ENCODE measurements at regions not wholly inside any gene's neighbourhood (a gene's known extent, or its start where the extent isn't known, plus 50 kb on each side); places are given as distances from the start of the nearest gene placed in this dataset.

DNA sequence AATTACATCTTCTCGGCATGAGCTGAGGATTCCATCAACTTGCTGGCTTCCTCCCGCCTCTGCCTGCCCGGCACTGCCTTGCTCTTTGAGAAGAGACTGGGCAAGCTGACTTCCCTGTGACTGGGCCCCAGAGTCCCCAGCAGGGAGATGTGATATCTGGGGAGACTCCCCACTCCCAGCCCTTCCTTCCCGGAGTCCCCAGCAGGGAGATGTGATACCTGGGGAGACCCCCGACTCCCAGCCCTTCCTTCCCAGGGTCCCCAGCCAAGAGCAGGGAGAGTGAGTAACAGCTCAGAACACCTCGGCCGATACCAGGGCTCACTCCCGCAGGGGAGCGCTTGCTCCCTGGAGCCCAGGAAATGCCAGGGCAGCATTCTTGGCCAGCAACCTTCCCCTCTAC, 90.1 kb upstream of the NEURL1B start:
- Histone ChIP-seq H3K27me3 (ENCODE audit: insufficient read depth, low read depth, low read length) (no peaks in the 10 kb centered on the region), H3K9me2 (ENCODE audit: insufficient read depth, low read length) (no peaks in the 10 kb centered on the region), H3K4me2 (ENCODE audit: low read length) (no peak overlapping the region), H2AFZ (ENCODE audit: low read depth, low read length) (no peak overlapping the region), H3K79me2 (replicated peaks; ENCODE audit: insufficient read depth, low read length) (no peaks in the 10 kb centered on the region), H3K27ac (ENCODE audit: low read length) (no peak overlapping the region), H3F3A (ENCODE audit: insufficient read depth, low read length, poor library complexity, severe bottlenecking) (no peaks in the 10 kb centered on the region), H3K9me3 (ENCODE audit: low read length) (no peaks in the 10 kb centered on the region), H4K20me1 (ENCODE audit: insufficient read depth) (no peaks in the 10 kb centered on the region), H3K9ac (ENCODE audit: low read length) (no peak overlapping the region), H3K36me3 (ENCODE audit: insufficient read depth, low read length) (no peaks in the 10 kb centered on the region), H3K4me3 (ENCODE audit: low read length) (no peak overlapping the region)
- TF ChIP-seq REST (IDR thresholded peaks at IDR 0.05; ENCODE audit: borderline replicate concordance), result no peak
- TF ChIP-seq EP300 (conservative IDR thresholded peaks at IDR 0.05; ENCODE audit: poor library complexity, severe bottlenecking), result no peak
- no peak for TF ChIP-seq MXI1 (conservative IDR thresholded peaks at IDR 0.05; ENCODE audit: poor library complexity, severe bottlenecking)
- TF ChIP-seq CTCF (IDR thresholded peaks at IDR 0.05; ENCODE audit: poor library complexity, severe bottlenecking), result no peak
- TF ChIP-seq POLR2AphosphoS5 (IDR thresholded peaks at IDR 0.05), result no peak
- TF ChIP-seq TAF1 (IDR thresholded peaks at IDR 0.05; ENCODE audit: low read depth), result no peak
- TF ChIP-seq SMC3 (conservative IDR thresholded peaks at IDR 0.05; ENCODE audit: poor library complexity), result no peak
- no peak for TF ChIP-seq RAD21 (conservative IDR thresholded peaks at IDR 0.05)

- no peaks in the 10 kb centered on the region for H3K9me2 ChIP-seq (ENCODE audit: insufficient read depth, low read length)
- no peaks in the 10 kb centered on the region for H3K36me3 ChIP-seq (ENCODE audit: insufficient read depth, low read length)
- H4K20me1 ChIP-seq (ENCODE audit: insufficient read depth), result no peaks in the 10 kb centered on the region
- no peaks in the 10 kb centered on the region for H3K27me3 ChIP-seq (ENCODE audit: insufficient read depth, low read depth, low read length)
- no peak for TF ChIP-seq MXI1 (conservative IDR thresholded peaks at IDR 0.05; ENCODE audit: poor library complexity, severe bottlenecking)
- TF ChIP-seq POLR2AphosphoS5 (IDR thresholded peaks at IDR 0.05), result no peak
- H3F3A ChIP-seq (ENCODE audit: insufficient read depth, low read length, poor library complexity, severe bottlenecking), result no peaks in the 10 kb centered on the region
- H3K9ac ChIP-seq (ENCODE audit: low read length), result no peak overlapping the region
- H3K4me2 ChIP-seq (ENCODE audit: low read length), result no peak overlapping the region
- H3K9me3 ChIP-seq (ENCODE audit: low read length), result no peaks in the 10 kb centered on the region
- no peaks in the 10 kb centered on the region for H3K79me2 ChIP-seq (replicated peaks; ENCODE audit: insufficient read depth, low read length)
- H2AFZ ChIP-seq (ENCODE audit: low read depth, low read length), result no peak overlapping the region
- no peak overlapping the region for H3K4me3 ChIP-seq (ENCODE audit: low read length)
- no peak overlapping the region for H3K27ac ChIP-seq (ENCODE audit: low read length)
Observed at GRCh38 chr5:172550096-172550765, 90.8 kb upstream of the NEURL1B start.

- H3K36me3 ChIP-seq (ENCODE audit: insufficient read depth, low read length), result no peaks in the 10 kb centered on the region
- H3K9me2 ChIP-seq (ENCODE audit: insufficient read depth, low read length), result no peaks in the 10 kb centered on the region
- H4K20me1 ChIP-seq (ENCODE audit: insufficient read depth), result no peaks in the 10 kb centered on the region
- H3K27me3 ChIP-seq (ENCODE audit: insufficient read depth, low read depth, low read length), result no peaks in the 10 kb centered on the region
- H3K4me2 ChIP-seq (ENCODE audit: low read length), result no peak overlapping the region
- H3F3A ChIP-seq (ENCODE audit: insufficient read depth, low read length, poor library complexity, severe bottlenecking), result no peaks in the 10 kb centered on the region
- no peak overlapping the region for H3K4me3 ChIP-seq (ENCODE audit: low read length)
- H3K9ac ChIP-seq (ENCODE audit: low read length), result no peak overlapping the region
- no peak overlapping the region for H2AFZ ChIP-seq (ENCODE audit: low read depth, low read length)
- no peaks in the 10 kb centered on the region for H3K9me3 ChIP-seq (ENCODE audit: low read length)
- no peak for TF ChIP-seq CTCF (IDR thresholded peaks at IDR 0.05; ENCODE audit: poor library complexity, severe bottlenecking)
- no peak for TF ChIP-seq EP300 (conservative IDR thresholded peaks at IDR 0.05; ENCODE audit: poor library complexity, severe bottlenecking)
- no peak for TF ChIP-seq POLR2AphosphoS5 (IDR thresholded peaks at IDR 0.05)
- TF ChIP-seq SMC3 (conservative IDR thresholded peaks at IDR 0.05; ENCODE audit: poor library complexity), result no peak
- no peaks in the 10 kb centered on the region for H3K79me2 ChIP-seq (replicated peaks; ENCODE audit: insufficient read depth, low read length)
- H3K27ac ChIP-seq (ENCODE audit: low read length), result no peak overlapping the region
Observed at GRCh38 chr5:172549696-172550095, 91.4 kb upstream of the NEURL1B start.

Measured in neural cell (in vitro differentiated cells).